Mesenchymal stem cell (in vitro differentiated cells and primary cell): ENCODE measurements at regions not wholly inside any gene's neighbourhood (a gene's known extent, or its start where the extent isn't known, plus 50 kb on each side); places are given as distances from the start of the nearest gene placed in this dataset.

Experiments
- DNase-seq: peaks from one replicate; pipeline ENCODE4 v3.0.0-alpha.2; 2013
- H2AFZ ChIP-seq: one replicate; pipeline ENCODE4 v1.6.1; 2013; ENCODE audit warnings: low read depth, mild to moderate bottlenecking, control low read depth, inconsistent platforms, low read length, moderate library complexity
- H2AK5ac ChIP-seq: 2 replicates; pipeline ENCODE4 v1.6.1; 2013; ENCODE audit warnings: low read length, moderate library complexity, mild to moderate bottlenecking, inconsistent platforms; ENCODE audit not compliant: severe bottlenecking
- H2BK120ac ChIP-seq: one replicate; pipeline ENCODE4 v1.6.1; 2013; ENCODE audit warnings: low read depth, mild to moderate bottlenecking, inconsistent platforms, low read length, moderate library complexity
- H2BK12ac ChIP-seq, 2 experiments: one replicate each; pipeline ENCODE4 v1.6.1; 2013; ENCODE audit warnings: inconsistent platforms in 2 of 2, low read length in 2 of 2, mild to moderate bottlenecking in 2 of 2, moderate library complexity in 2 of 2, control low read depth in 1 of 2
- H2BK15ac ChIP-seq: one replicate; pipeline ENCODE4 v1.6.1; 2013; ENCODE audit warnings: mild to moderate bottlenecking, low read depth, inconsistent platforms; ENCODE audit not compliant: poor library complexity, severe bottlenecking
- H2BK5ac ChIP-seq: 2 replicates; pipeline ENCODE4 v1.6.1; 2013; ENCODE audit warnings: low read depth, mild to moderate bottlenecking, low read length, control low read depth, inconsistent platforms; ENCODE audit not compliant: poor library complexity, severe bottlenecking
- H3K14ac ChIP-seq, 2 experiments: one replicate each; pipeline ENCODE4 v1.6.1; 2013; ENCODE audit warnings: inconsistent platforms in 2 of 2, low read length in 2 of 2, control low read depth in 1 of 2, mild to moderate bottlenecking in 1 of 2, moderate library complexity in 1 of 2
- H3K18ac ChIP-seq, 2 experiments: one replicate each; pipeline ENCODE4 v1.6.1; 2013; ENCODE audit warnings: inconsistent platforms in 2 of 2, low read length in 2 of 2, control low read depth in 1 of 2, low read depth in 1 of 2, mild to moderate bottlenecking in 1 of 2
- H3K23ac ChIP-seq, 2 experiments: one replicate each; pipeline ENCODE4 v1.6.1; 2013; ENCODE audit warnings: inconsistent platforms in 2 of 2, low read length in 2 of 2, mild to moderate bottlenecking in 2 of 2, moderate library complexity in 2 of 2, control low read depth in 1 of 2
- H3K27ac ChIP-seq: 2 replicates; pipeline ENCODE4 v1.5.1; 2013; ENCODE audit warnings: mild to moderate bottlenecking, moderate library complexity, low read length, control low read depth, inconsistent platforms; ENCODE audit not compliant: poor library complexity, severe bottlenecking
- H3K27me3 ChIP-seq, 2 experiments: 2 replicates each; pipeline versions ENCODE4 v1.6.1 to v1.7.0; 2013; ENCODE audit warnings: low read length in 2 of 2, mild to moderate bottlenecking in 2 of 2, moderate library complexity in 2 of 2, control low read depth in 1 of 2, inconsistent platforms in 1 of 2; ENCODE audit not compliant: control insufficient read depth in 1 of 2, insufficient read depth in 1 of 2
- H3K36me3 ChIP-seq, 2 experiments: 2 replicates each; pipeline versions ENCODE4 v1.6.1 to v1.7.0; 2013; ENCODE audit warnings: low read length in 2 of 2, control low read depth in 1 of 2, inconsistent platforms in 1 of 2, low read depth in 1 of 2, mild to moderate bottlenecking in 1 of 2; ENCODE audit not compliant: insufficient read depth in 2 of 2, control insufficient read depth in 1 of 2
- H3K4ac ChIP-seq, 2 experiments: one replicate each; pipeline ENCODE4 v1.6.1; 2013; ENCODE audit warnings: inconsistent platforms in 2 of 2, low read length in 2 of 2, mild to moderate bottlenecking in 2 of 2, moderate library complexity in 2 of 2, control low read depth in 1 of 2, low read depth in 1 of 2
- H3K4me1 ChIP-seq: 2 replicates; pipeline ENCODE4 v1.6.1; 2013; ENCODE audit warnings: low read depth, low read length, control low read depth; ENCODE audit not compliant: control insufficient read depth, insufficient read depth
- H3K4me2 ChIP-seq: 2 replicates; pipeline ENCODE4 v1.6.1; 2013; ENCODE audit warnings: low read length, mild to moderate bottlenecking, inconsistent platforms; ENCODE audit not compliant: poor library complexity, severe bottlenecking
- H3K4me3 ChIP-seq, 2 experiments: 2 replicates each; pipeline versions ENCODE4 v1.5.1 to v1.7.0; 2013; ENCODE audit warnings: low read length in 2 of 2, mild to moderate bottlenecking in 2 of 2, control low read depth in 1 of 2, low read depth in 1 of 2; ENCODE audit not compliant: insufficient read depth in 1 of 2
- H3K79me1 ChIP-seq: replicated peaks from 2 replicates; pipeline ENCODE4 v1.6.1; 2013; ENCODE audit warnings: mild to moderate bottlenecking, control low read depth, low read length, inconsistent platforms; ENCODE audit not compliant: poor library complexity, severe bottlenecking
- H3K9ac ChIP-seq: 2 replicates; pipeline ENCODE4 v1.7.0; 2013; ENCODE audit warnings: mild to moderate bottlenecking, low read length, moderate library complexity
- H3K9me3 ChIP-seq: 2 replicates; pipeline ENCODE4 v1.7.0; 2013; ENCODE audit warnings: mild to moderate bottlenecking, low read length; ENCODE audit not compliant: control insufficient read depth
- H4K8ac ChIP-seq: one replicate; pipeline ENCODE4 v1.6.1; 2013; ENCODE audit warnings: inconsistent platforms, mild to moderate bottlenecking, low read length, moderate library complexity
- H4K91ac ChIP-seq: one replicate; pipeline ENCODE4 v1.6.1; 2013; ENCODE audit warnings: mild to moderate bottlenecking, low read length, inconsistent platforms
- WGBS: methylation state at CpG from one replicate; pipeline ENCODE4 v1.1.7; 2013; ENCODE audit warnings: mixed read lengths; 5-methylcytosine and 5-hydroxymethylcytosine counted together

- H3K4me2 ChIP-seq, result no peak overlapping the region
- H3K4me3 ChIP-seq, result no peak overlapping the region
- no peak overlapping the region for H3K27ac ChIP-seq
- 89% methylated on average over 4 of the region's 4 CpGs for WGBS
- H2AK5ac ChIP-seq, result no peak overlapping the region
- no peak overlapping the region for H3K4ac ChIP-seq
- DNase-seq, result no peak
- H3K9ac ChIP-seq, result no peak overlapping the region
- H3K4me1 ChIP-seq, result no peaks in the 10 kb centered on the region
- H2AFZ ChIP-seq, result no peak overlapping the region
- no peak overlapping the region for H2BK120ac ChIP-seq
- H2BK15ac ChIP-seq, result no peak overlapping the region
- H3K27me3 ChIP-seq, result no peaks in the 10 kb centered on the region
- H3K36me3 ChIP-seq, result no peaks in the 10 kb centered on the region
- H3K23ac ChIP-seq, result no peak overlapping the region
- no peak overlapping the region for H4K8ac ChIP-seq
- H2BK5ac ChIP-seq, result no peak overlapping the region
- H3K18ac ChIP-seq, result no peak overlapping the region
- H3K79me1 ChIP-seq, result no peaks in the 10 kb centered on the region
- no peak overlapping the region for H2BK12ac ChIP-seq
- no peak overlapping the region for H3K14ac ChIP-seq
- H3K9me3 ChIP-seq, result no peaks in the 10 kb centered on the region
- no peak overlapping the region for H4K91ac ChIP-seq
These were observed 394.4 kb upstream of the SEMA3A start for GRCh38 chr7:84589012-84589411.

- H3K23ac ChIP-seq, result no peak overlapping the region
- no peak overlapping the region for H3K9ac ChIP-seq
- no peak overlapping the region for H4K91ac ChIP-seq
- no peak overlapping the region for H3K4ac ChIP-seq
- no peak for DNase-seq
- H2AK5ac ChIP-seq, result no peak overlapping the region
- H2AFZ ChIP-seq, result no peak overlapping the region
- H3K79me1 ChIP-seq, result no peaks in the 10 kb centered on the region
- no peak overlapping the region for H3K4me2 ChIP-seq
- H3K36me3 ChIP-seq, result no peaks in the 10 kb centered on the region
- no peaks in the 10 kb centered on the region for H3K4me1 ChIP-seq
- no peak overlapping the region for H2BK15ac ChIP-seq
- H3K4me3 ChIP-seq, result no peak overlapping the region
- WGBS, result 71% methylated on average over 2 of the region's 4 CpGs
- H2BK120ac ChIP-seq, result no peak overlapping the region
- no peaks in the 10 kb centered on the region for H3K9me3 ChIP-seq
- H4K8ac ChIP-seq, result no peak overlapping the region
- H2BK5ac ChIP-seq, result no peak overlapping the region
- H3K14ac ChIP-seq, result no peak overlapping the region
- no peak overlapping the region for H3K27ac ChIP-seq
- H3K27me3 ChIP-seq, result no peaks in the 10 kb centered on the region
- no peak overlapping the region for H2BK12ac ChIP-seq
- H3K18ac ChIP-seq, result no peak overlapping the region
These were observed 388.7 kb upstream of the SEMA3A start for GRCh38 chr7:84583331-84583730.

GRCh38 chr7:84582747-84583146 is 388.2 kb upstream of the SEMA3A start:
- Histone ChIP-seq H3K9me3 (no peaks in the 10 kb centered on the region), H3K4ac (no peak overlapping the region), H3K14ac (no peak overlapping the region), H3K23ac (no peak overlapping the region), H2BK5ac (no peak overlapping the region), H2AK5ac (no peak overlapping the region), H3K36me3 (no peaks in the 10 kb centered on the region), H2BK12ac (no peak overlapping the region), H3K9ac (no peak overlapping the region), H3K27ac (no peak overlapping the region), H4K91ac (no peak overlapping the region), H2BK120ac (no peak overlapping the region), H3K18ac (no peak overlapping the region), H3K79me1 (no peaks in the 10 kb centered on the region), H4K8ac (no peak overlapping the region), H3K4me1 (no peaks in the 10 kb centered on the region), H3K4me2 (no peak overlapping the region), H3K4me3 (no peak overlapping the region), H2BK15ac (no peak overlapping the region), H3K27me3 (no peaks in the 10 kb centered on the region), H2AFZ (no peak overlapping the region)
- no CpG with 5 or more reads among the region's 3 CpGs for WGBS
- DNase-seq, result no peak

GRCh38 chr7:84578825-84579224 is 384.2 kb upstream of the SEMA3A start:
- no peak for DNase-seq
- no peak overlapping the region for H3K14ac ChIP-seq
- no peak overlapping the region for H3K4ac ChIP-seq
- no peak overlapping the region for H3K23ac ChIP-seq
- no peak overlapping the region for H2BK15ac ChIP-seq
- H2AFZ ChIP-seq, result no peak overlapping the region
- H2AK5ac ChIP-seq, result no peak overlapping the region
- H3K18ac ChIP-seq, result no peak overlapping the region
- no peaks in the 10 kb centered on the region for H3K79me1 ChIP-seq
- no peak overlapping the region for H3K27ac ChIP-seq
- no peaks in the 10 kb centered on the region for H3K36me3 ChIP-seq
- no peak overlapping the region for H3K9ac ChIP-seq
- 97% methylated on average over 3 of the region's 3 CpGs for WGBS
- H3K27me3 ChIP-seq, result no peaks in the 10 kb centered on the region
- no peak overlapping the region for H4K91ac ChIP-seq
- H3K4me2 ChIP-seq, result no peak overlapping the region
- H2BK5ac ChIP-seq, result no peak overlapping the region
- no peaks in the 10 kb centered on the region for H3K4me1 ChIP-seq
- H3K4me3 ChIP-seq, result no peak overlapping the region
- H4K8ac ChIP-seq, result no peak overlapping the region
- H2BK12ac ChIP-seq, result no peak overlapping the region
- H3K9me3 ChIP-seq, result no peaks in the 10 kb centered on the region
- no peak overlapping the region for H2BK120ac ChIP-seq
